HL-60 (cell line): ENCODE measurements at regions not wholly inside any gene's neighbourhood (a gene's known extent, or its start where the extent isn't known, plus 50 kb on each side); places are given as distances from the start of the nearest gene placed in this dataset.

Experiments used
- CTCF ChIP-seq: IDR thresholded peaks from one replicate; pipeline ENCODE4 v1.5.1; 2011; ENCODE audit warnings: low read length, control low read depth, inconsistent platforms; ENCODE audit not compliant: insufficient read depth
- GABPA ChIP-seq: IDR thresholded peaks from 2 replicates; pipeline ENCODE4 v1.6.1; 2012; ENCODE audit warnings: low read depth
- POLR2AphosphoS5 ChIP-seq: IDR thresholded peaks from 2 replicates; pipeline ENCODE4 v1.6.1; 2012; ENCODE audit warnings: low read depth
- REST ChIP-seq: IDR thresholded peaks from 2 replicates; pipeline ENCODE4 v1.6.1; 2012; ENCODE audit warnings: low read depth; ENCODE audit not compliant: insufficient replicate concordance
- SPI1 ChIP-seq: IDR thresholded peaks from 2 replicates; pipeline ENCODE4 v1.6.1; 2012; ENCODE audit warnings: low read depth, mild to moderate bottlenecking, borderline replicate concordance

- TF ChIP-seq CTCF: no peak
- TF ChIP-seq POLR2AphosphoS5: no peak
- no peak for TF ChIP-seq SPI1
- TF ChIP-seq REST: no peak
- no peak for TF ChIP-seq GABPA
Measured at GRCh38 chr6:145489583-145489982, 245.7 kb downstream of the EPM2A start.
